ENCODE measurements at regions not wholly inside any gene's neighbourhood (a gene's known extent, or its start where the extent isn't known, plus 50 kb on each side); places are given as distances from the start of the nearest gene placed in this dataset.

DNA sequence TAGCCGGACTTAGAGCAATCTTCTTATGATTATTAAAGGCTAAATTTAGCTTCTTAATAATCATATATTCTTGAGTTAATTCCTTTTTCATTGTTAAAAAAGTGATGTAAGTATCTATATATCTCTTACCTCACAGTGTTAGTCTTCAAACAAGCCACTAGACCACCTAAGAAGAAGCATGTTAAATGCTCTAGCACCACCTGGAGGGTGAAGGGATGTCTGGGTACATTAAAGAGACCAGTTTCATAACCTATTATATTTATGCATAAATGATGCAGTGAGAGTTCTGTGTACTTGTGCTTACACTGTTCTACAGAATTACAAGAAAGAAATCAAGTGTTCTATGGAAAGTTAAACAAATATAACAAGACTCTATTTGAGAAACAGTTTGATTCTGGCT, 55.9 kb upstream of the SLCO6A1 start:
- peak; percentile 59; the same call in 2 of the 3 replicates for ATAC-seq
- H3K4me1 ChIP-seq (ENCODE audit: control insufficient read depth, insufficient read depth, low read length), result no peaks in the 10 kb centered on the region
- 0% methylated on average over 1 of the region's 1 CpG for WGBS (ENCODE audit: insufficient coverage, insufficient replicate concordance, low lambda C conversion rate, missing lambda C conversion rate)
- ChIA-PET SMC1A (ENCODE audit: uncharacterized antibody, unreplicated experiment) (no interaction called here), CTCF (interaction anchor here (1.4 to 1.7 kb wide), 3 partner anchors 8 to 16 kb away, joined by 4 to 5 read pairs (median 4); no protein-coding TSS in a partner anchor), RAD21 (ENCODE audit: unreplicated experiment) (no interaction called here), POLR2A (no interaction called here)
- no peak overlapping the region for H3K4me2 ChIP-seq (ENCODE audit: control insufficient read depth, insufficient read depth)
- H2AFZ ChIP-seq (ENCODE audit: control insufficient read depth, low read depth, low read length), result no peak overlapping the region
- H4K20me1 ChIP-seq (ENCODE audit: control insufficient read depth, insufficient read depth), result no peaks in the 10 kb centered on the region
- H3K9me3 ChIP-seq (replicated peaks; ENCODE audit: control insufficient read depth, insufficient read depth, low read length), result no peaks in the 10 kb centered on the region
- no peaks in the 10 kb centered on the region for H3K27me3 ChIP-seq (replicated peaks in 1 of 2; ENCODE audit: control insufficient read depth in 2 of 2, insufficient read depth in 2 of 2, low read length in 1 of 2)
- H3K4me3 ChIP-seq, result no peak overlapping the region
- H3K27ac ChIP-seq (ENCODE audit: control insufficient read depth, insufficient read depth), result no peak overlapping the region
- in situ Hi-C loops (cut with MboI), result no loop called here
- H3K9ac ChIP-seq (ENCODE audit: control insufficient read depth, insufficient read depth, low read length), result no peak overlapping the region
- no peaks in the 10 kb centered on the region for H3K36me3 ChIP-seq (ENCODE audit: control insufficient read depth in 2 of 2, insufficient read depth in 2 of 2, low read length in 1 of 2)
- H3K79me2 ChIP-seq (ENCODE audit: control insufficient read depth, insufficient read depth, low read length), result no peaks in the 10 kb centered on the region
- no TSS peak for BruUV-seq (replicated peaks)
- intact Hi-C loops (cut with micrococcal nuclease; ENCODE audit: unreplicated experiment), result no loop called here
- no peak for DNase-seq (ENCODE audit: low read depth, low spot score)
- TF ChIP-seq RAD21 (IDR thresholded peaks at IDR 0.05; ENCODE audit: insufficient read depth, low read depth, low read length) (0 out of 2 replicates have a peak, but pooled peaks have one; percentile 16), SREBF2 (IDR thresholded peaks at IDR 0.05; ENCODE audit: low read length) (no peak), CTCF (IDR thresholded peaks at IDR 0.05 in 2 of 3, conservative IDR thresholded peaks at IDR 0.05 in 1 of 3; ENCODE audit: control insufficient read depth in 2 of 3, extremely low read depth in 1 of 3, insufficient read depth in 1 of 3, low read depth in 3 of 3, low read length in 3 of 3) (peak in 1 of 3 experiments; percentile 35; a peak in 1 of 6 replicates)
- FAIRE-seq, result no peak

Measured in GM12878 (cell line).